LNCaP clone FGC (cell line): ENCODE measurements at regions not wholly inside any gene's neighbourhood (a gene's known extent, or its start where the extent isn't known, plus 50 kb on each side); places are given as distances from the start of the nearest gene placed in this dataset.

Source experiments
- DNase-seq: peaks from one replicate; pipeline ENCODE4 v3.0.0-alpha.2; 2011; ENCODE audit warnings: low read depth
- H3K4me3 ChIP-seq: 2 replicates; pipeline ENCODE4 v1.5.1; 2011; ENCODE audit warnings: mild to moderate bottlenecking, low read depth, low read length, control low read depth
- TF ChIP-seq, protein P1 (sequence below): IDR thresholded peaks from 2 replicates; pipeline ENCODE4 v1.5.1; 2012; ENCODE audit warnings: mild to moderate bottlenecking; ENCODE audit not compliant: control insufficient read depth, insufficient read depth; ENCODE audit errors: extremely low read depth

DNA sequence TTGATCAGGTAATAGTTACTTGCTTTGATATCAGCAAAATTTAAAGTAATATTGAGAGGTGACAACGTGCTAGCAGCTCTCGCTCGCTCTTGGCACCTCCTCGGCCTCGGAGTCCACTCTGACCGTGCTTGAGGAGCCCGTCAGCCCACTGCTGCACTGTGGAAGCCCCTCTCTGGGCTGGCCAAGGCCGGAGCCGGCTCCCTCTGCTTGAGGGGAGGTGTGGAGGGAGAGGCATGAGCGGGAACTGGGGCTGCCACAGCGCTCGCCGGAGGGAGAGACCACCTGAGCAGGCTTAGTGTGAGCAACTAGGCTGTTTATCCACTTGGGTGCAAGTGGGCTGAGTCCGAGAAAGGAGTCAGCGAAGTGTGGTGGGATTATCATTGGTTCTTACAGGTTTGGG, 455.7 kb upstream of the PCDH7 start:
- no peak for DNase-seq
- TF ChIP-seq, protein P1, sequence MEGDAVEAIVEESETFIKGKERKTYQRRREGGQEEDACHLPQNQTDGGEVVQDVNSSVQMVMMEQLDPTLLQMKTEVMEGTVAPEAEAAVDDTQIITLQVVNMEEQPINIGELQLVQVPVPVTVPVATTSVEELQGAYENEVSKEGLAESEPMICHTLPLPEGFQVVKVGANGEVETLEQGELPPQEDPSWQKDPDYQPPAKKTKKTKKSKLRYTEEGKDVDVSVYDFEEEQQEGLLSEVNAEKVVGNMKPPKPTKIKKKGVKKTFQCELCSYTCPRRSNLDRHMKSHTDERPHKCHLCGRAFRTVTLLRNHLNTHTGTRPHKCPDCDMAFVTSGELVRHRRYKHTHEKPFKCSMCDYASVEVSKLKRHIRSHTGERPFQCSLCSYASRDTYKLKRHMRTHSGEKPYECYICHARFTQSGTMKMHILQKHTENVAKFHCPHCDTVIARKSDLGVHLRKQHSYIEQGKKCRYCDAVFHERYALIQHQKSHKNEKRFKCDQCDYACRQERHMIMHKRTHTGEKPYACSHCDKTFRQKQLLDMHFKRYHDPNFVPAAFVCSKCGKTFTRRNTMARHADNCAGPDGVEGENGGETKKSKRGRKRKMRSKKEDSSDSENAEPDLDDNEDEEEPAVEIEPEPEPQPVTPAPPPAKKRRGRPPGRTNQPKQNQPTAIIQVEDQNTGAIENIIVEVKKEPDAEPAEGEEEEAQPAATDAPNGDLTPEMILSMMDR = no peak
- no peak overlapping the region for H3K4me3 ChIP-seq

DNA sequence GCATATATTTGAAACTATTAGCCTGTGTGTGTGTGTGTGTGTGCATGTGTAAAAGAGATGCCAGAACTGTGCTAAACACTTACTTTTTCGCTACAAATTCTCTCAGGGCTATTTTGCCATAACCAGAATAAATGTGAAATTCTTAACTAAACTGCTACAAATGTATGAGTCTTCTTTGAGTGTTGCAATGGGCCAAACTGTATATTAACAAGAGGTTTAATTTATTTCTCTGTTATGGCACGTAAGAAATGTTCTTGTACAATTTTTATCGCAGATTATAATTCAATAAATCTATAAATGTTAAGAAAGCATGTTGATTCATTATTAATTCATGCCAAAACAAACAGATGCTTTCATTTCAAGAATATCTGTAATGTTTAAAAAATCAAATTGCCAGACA, 454.5 kb upstream of the PCDH7 start:
- no peak for DNase-seq
- H3K4me3 ChIP-seq = no peak overlapping the region
- TF ChIP-seq, protein P1 = no peak

DNA sequence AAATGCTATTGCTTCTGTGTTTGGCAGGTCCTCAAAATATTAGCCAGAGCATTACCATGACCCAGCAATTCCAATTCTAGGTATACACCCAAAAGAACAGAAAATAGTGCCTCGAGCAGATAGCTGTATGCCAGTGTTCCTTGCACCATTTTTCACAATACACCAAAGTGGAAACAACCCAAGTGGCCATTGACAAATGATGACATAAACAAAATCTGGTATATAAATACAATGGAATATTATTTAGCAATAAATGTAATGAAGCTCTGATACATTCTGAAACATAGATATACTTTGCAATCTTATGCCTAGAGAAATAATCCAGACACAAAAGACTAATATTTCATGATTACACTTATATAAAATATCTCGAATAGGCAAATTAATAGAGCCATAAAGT, 451.8 kb upstream of the PCDH7 start:
- H3K4me3 ChIP-seq = no peak overlapping the region
- no peak for DNase-seq

DNA sequence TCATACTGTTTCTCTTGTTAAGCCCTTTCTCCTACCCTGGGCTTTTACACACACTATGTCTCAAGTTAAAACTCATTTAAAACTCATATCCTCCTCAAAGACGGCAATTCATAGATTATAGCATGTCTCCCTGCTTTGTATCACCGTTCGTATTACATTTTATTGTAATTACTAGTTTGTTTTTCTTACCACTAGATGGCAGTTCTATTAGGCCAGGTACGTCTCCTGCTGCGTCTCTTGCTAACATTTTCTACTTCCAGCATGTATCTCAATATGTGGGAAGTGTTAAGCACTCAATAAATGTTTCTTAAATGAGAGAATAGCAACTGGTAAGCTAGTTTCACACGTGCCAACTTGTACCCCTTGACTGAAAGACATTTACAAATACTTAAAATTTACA, 450.3 kb upstream of the PCDH7 start:
- no peak overlapping the region for H3K4me3 ChIP-seq
- no peak for DNase-seq
- TF ChIP-seq, protein P1 = peak; percentile 62

More for the DNA sequence above, 451.8 kb upstream of the PCDH7 start:
- TF ChIP-seq, protein P1 = no peak

DNA sequence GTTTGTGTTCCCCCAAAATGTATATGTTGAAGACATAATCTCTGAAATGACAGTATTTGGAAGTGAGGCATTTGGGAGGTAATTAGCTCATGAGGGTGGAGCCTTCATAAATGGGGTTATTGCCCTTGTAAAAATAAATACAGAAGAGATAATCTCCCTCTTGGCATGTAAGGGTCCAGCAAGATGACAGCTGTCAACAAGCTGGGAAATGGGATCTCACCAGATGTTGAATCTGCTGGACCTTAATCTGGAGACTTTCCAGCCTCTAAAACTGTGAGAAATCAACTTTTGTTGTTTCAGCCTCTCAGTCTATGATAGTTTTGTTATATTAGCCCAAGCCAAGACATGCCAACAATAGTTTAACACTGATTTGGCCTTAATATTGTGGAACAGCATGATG, 438.2 kb upstream of the PCDH7 start:
- TF ChIP-seq, protein P1 = no peak
- no peak overlapping the region for H3K4me3 ChIP-seq
- DNase-seq = no peak

DNA sequence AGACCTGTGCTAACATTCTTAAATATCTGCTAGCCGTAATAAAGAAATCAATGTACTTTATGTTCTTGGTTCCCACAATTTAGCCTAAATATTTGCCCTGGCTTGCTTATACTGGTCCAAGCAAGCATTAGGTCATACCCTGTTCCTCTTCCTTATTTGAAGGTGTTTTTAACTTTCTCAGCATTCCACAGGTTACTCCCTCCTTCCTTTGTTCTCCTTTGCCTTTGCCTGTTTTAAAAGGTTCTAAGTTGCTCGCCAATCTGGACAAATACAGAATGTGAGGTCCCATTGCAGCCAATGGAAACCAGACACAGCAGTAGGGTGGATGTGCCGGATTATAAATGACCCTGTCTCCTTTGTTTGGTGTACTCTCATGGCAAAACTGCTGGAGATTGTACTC, 436.8 kb upstream of the PCDH7 start:
- no peak for DNase-seq
- TF ChIP-seq, protein P1 = no peak
- H3K4me3 ChIP-seq = no peak overlapping the region

DNA sequence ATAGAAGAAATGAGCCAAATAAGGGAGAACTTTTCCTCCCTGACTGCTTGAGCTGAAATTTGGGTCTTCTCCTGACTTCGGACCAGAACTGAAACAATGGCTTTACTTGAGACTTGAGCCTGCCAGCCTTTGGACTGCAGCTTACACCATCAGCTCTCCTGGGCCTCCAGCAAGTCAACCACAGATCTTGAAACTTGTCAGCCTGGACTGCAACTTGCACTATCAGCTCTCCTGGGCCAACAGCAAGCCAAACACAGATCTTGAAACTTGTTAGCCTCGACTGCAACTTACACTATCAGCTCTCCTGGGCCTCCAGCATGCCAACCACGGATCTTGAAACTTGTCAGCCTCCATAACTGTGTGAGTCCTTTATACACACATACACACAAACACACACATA, 425.9 kb upstream of the PCDH7 start:
- TF ChIP-seq, protein P1 = no peak
- DNase-seq = no peak
- no peak overlapping the region for H3K4me3 ChIP-seq
